Stimulated activated naive CD4-positive, alpha-beta T cell (primary cell): ENCODE measurements at regions not wholly inside any gene's neighbourhood (a gene's known extent, or its start where the extent isn't known, plus 50 kb on each side); places are given as distances from the start of the nearest gene placed in this dataset.

Experiments
- DNase-seq, 6 experiments: peaks; one replicate each; lab custom pipeline; 2025; lab: John Stamatoyannopoulos, UW

- DNase-seq = no peak
Measured at GRCh38 chr16:86297391-86297790, 212.9 kb upstream of the FOXF1 start.

- no peak for DNase-seq
Measured at GRCh38 chr16:86297866-86298757, 212.2 kb upstream of the FOXF1 start.

GRCh38 chr16:86298758-86299134 is 211.6 kb upstream of the FOXF1 start:
- DNase-seq = no peak

GRCh38 chr16:86299882-86300610 is 210.3 kb upstream of the FOXF1 start:
- no peak for DNase-seq

- no peak for DNase-seq
Measured at GRCh38 chr16:86300746-86301481, 209.4 kb upstream of the FOXF1 start.

- no peak for DNase-seq
Measured at GRCh38 chr16:86302421-86303109, 207.8 kb upstream of the FOXF1 start.

GRCh38 chr16:86303787-86304678 is 206.3 kb upstream of the FOXF1 start:
- DNase-seq = no peak

GRCh38 chr16:86304868-86305267 is 205.5 kb upstream of the FOXF1 start:
- DNase-seq = no peak

GRCh38 chr16:86305440-86305839 is 204.9 kb upstream of the FOXF1 start:
- DNase-seq = no peak

GRCh38 chr16:86306011-86306644 is 204.2 kb upstream of the FOXF1 start:
- no peak for DNase-seq

GRCh38 chr16:86306811-86307513 is 203.4 kb upstream of the FOXF1 start:
- DNase-seq = no peak

GRCh38 chr16:86307514-86307903 is 202.8 kb upstream of the FOXF1 start:
- no peak for DNase-seq

GRCh38 chr16:86308514-86308913 is 201.8 kb upstream of the FOXF1 start:
- no peak for DNase-seq

GRCh38 chr16:86313631-86314030 is 196.7 kb upstream of the FOXF1 start:
- no peak for DNase-seq

GRCh38 chr16:86314402-86315025 is 195.8 kb upstream of the FOXF1 start:
- DNase-seq = no peak

GRCh38 chr16:86316967-86317812 is 193.1 kb upstream of the FOXF1 start:
- peak in 4 of 6 experiments; percentile 4 to 44 (median 36) for DNase-seq

- DNase-seq = peak in 2 of 6 experiments; percentile 18 to 48
Measured at GRCh38 chr16:86317813-86318650, 192.3 kb upstream of the FOXF1 start.
